HG02870 (cell line): ENCODE measurements at regions not wholly inside any gene's neighbourhood (a gene's known extent, or its start where the extent isn't known, plus 50 kb on each side); places are given as distances from the start of the nearest gene placed in this dataset.
A peak's percentile ranks its signal among the peaks of the same experiment; 100 is the strongest.
"Not testable (repeated sequence)": the region's sequence is repeated elsewhere in the genome, so short reads cannot be mapped to it uniquely, and the experiment has no call there.

Experiments
- ATAC-seq: cut with Tn5 transposase; IDR thresholded peaks from one replicate; pipeline ENCODE4 v1.9.1; 2021; ENCODE audit warnings: mild to moderate bottlenecking, moderate library complexity; ENCODE audit not compliant: unreplicated experiment

- no peak for ATAC-seq
These were observed 447.9 kb upstream of the TECRL start for GRCh38 chr4:64857198-64857597.

GRCh38 chr4:64846417-64846816 lies 437.2 kb upstream of the TECRL start:
- no peak for ATAC-seq

- ATAC-seq = no peak
These were observed 420.5 kb upstream of the TECRL start for GRCh38 chr4:64829749-64830148.

GRCh38 chr4:64824591-64824990 lies 415.3 kb upstream of the TECRL start:
- ATAC-seq = no peak

DNA sequence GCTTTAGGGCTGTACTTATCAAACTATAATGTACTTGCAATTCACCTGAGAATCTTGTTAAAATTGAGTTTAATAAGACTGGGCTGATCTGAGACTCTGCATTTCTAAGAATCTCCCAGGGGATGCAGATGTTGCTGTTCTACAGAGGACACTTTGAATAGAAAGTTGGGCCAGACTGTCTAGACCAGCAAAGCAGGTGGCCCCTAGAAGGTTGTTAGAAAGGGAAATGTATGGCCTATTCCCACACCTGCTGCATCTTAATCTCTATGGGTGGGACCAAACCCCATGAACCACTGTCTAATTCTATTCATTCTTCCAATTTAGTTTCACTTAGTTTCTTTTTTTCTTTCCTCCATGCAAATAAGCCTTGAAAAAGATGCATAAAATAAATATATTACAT lies 413.2 kb upstream of the TECRL start:
- ATAC-seq = no peak

DNA sequence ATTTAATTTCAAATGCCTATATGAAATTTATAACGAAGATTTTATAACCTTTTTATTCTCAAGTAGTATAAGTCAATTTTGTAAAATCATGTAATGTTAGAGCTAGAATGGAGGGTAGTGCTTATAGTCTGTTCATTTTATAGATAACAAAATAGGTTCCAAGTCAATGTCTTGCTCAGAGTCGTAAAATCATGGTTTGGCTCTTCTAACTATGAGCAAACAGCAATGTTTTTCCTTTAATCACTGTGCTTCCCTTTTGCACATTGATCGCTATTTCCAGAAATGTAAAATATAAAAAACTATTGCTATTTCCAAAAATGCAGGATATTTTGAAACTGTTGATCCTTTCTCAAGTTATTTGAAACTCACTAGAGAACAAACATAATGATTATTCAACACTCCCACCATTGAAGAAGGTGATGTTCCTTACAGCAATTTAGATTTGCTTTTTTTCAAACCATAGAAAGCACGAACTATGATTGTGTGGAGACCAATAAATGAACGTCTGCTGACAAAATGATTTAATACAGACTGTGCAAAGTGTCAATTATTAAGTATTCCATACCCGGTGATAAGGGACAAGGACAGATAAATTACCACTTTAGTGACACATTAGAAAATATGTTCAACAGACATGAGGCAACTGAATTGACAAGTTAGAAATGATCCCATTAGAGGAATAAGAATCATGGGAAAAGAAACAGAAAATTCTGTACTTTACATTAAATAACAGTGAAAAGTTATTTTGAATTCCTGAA lies 412.1 kb upstream of the TECRL start:
- no peak for ATAC-seq

- ATAC-seq = no peak
These were observed 405.4 kb upstream of the TECRL start for GRCh38 chr4:64814616-64815015.

DNA sequence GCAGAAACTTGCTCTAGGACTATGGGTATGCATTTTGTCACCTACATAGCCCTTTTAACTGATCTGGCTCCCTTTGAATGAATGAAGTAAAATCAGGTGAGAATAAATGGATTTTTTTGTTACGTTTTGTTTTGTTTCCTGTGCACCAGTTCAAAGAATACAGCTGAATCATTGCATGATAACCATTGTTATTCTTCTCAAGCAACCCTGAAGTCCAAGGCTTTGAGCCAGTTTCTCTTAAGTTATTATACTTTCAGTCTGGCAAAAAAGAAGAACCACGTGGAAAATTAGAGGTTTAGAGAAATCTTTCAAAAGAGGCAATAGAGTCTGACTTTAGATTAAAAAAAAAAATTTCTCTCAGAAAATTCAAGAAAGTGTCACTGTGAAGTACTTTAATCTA lies 398.6 kb upstream of the TECRL start:
- no peak for ATAC-seq

DNA sequence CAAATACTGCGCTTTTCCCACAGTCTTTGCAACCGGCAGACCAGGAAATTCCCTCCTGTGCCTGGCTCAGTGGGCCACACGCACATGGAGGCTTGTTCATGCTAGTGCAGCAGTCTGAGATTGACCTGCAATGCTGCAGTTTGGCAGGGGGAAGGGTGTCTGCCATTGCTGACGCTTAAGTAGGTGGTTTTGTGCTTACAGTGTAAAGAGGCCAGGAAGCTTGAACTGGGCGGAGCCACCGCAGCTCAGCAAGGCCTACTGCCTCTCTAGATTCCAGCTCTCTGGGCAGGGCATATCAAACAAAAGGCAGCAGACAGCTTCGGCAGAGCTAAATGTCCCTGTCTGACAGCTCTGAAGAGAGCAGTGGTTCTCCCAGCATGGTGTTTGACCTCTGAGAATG lies 390.5 kb upstream of the TECRL start:
- ATAC-seq = no peak

GRCh38 chr4:64798828-64799227 lies 389.6 kb upstream of the TECRL start:
- ATAC-seq = not testable (repeated sequence)

- ATAC-seq = no peak
These were observed 387.3 kb upstream of the TECRL start for GRCh38 chr4:64796581-64796980.

- ATAC-seq = no peak
These were observed 374.9 kb upstream of the TECRL start for GRCh38 chr4:64784125-64784524.

DNA sequence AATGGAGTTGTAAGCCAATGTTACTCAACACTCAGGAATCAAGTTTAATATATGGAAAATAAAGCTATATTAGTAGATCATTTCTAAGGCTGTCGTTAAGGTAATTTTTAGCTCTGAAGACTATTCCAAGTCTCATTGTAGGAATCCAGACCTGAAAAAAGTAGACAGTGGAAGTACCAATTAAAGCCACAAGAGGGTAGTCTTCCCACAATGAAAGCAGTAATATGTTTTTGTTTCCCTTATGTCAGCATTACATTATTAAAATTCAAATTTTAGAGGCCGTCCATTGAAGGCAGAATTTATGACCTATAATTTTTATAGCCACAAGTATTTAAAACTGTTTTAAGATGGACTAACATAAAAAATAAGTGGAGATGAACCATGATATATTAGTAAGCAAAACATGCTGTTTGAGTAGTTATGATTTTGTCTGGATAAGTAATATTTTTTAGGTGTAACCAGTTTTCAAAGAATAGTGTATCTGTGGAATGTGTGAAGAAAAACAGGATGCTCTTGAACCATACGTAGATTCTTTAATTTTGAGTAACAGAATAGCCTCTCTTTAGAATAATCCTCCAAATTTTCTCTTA lies 372.6 kb upstream of the TECRL start:
- peak; percentile 72 for ATAC-seq

- no peak for ATAC-seq
These were observed 371.4 kb upstream of the TECRL start for GRCh38 chr4:64780664-64781063.

DNA sequence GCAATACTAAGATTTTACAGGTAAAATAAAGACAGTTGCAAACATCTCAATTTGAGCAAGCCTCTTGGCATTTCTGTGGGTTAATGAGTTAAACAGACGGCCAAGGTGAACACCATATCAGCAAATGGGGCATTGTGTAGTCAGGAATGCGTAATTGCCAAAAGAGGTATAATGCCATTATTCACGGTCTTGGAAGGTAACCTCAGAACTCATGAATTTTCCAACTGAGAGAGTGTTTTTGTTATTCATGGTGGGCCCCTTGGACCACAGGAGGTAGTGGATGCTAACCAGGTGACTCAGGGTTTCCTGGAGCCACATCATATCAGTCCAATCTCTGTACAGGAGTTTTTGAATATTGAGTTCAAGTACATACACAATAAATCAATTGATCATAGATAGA lies 368.0 kb upstream of the TECRL start:
- no peak for ATAC-seq

DNA sequence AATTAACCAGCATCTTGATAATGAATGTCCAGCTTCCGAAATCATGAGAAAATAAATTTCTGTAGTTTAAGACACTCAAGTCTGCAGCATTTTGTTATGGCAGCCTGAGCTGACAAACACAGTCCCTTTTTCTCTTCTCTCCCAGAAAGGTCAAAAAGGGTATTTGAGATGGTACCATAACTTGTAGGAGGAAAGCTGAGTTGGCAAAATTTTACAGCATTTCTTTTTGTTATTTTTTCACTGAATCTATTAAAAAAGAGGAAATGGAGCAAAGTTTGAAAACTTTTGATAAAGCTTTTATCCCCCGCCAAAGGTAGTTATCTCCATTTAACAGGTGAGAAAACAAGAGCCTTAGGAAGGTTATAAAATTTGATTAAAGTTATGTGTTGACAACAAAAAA lies 367.6 kb upstream of the TECRL start:
- no peak for ATAC-seq

DNA sequence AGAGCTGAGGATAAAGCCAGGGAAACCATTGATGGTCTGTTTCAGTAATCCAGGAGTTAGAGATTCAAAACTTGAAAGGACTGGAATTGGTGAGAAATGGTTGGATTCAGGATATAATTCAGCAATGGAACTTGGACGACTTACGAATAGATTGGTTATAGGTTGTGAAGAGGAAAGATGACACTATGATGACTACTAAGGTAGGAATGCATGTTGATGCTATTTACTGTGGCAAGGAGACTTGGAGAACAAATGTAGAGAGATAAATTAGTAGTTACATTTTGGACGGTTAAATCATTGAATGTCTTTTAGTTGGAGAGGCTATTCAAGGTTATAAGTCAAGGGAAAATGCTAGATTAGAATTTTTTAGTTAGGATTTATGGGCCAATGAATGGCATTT lies 365.4 kb upstream of the TECRL start:
- no peak for ATAC-seq

- ATAC-seq = no peak
These were observed 361.9 kb upstream of the TECRL start for GRCh38 chr4:64771149-64771548.

DNA sequence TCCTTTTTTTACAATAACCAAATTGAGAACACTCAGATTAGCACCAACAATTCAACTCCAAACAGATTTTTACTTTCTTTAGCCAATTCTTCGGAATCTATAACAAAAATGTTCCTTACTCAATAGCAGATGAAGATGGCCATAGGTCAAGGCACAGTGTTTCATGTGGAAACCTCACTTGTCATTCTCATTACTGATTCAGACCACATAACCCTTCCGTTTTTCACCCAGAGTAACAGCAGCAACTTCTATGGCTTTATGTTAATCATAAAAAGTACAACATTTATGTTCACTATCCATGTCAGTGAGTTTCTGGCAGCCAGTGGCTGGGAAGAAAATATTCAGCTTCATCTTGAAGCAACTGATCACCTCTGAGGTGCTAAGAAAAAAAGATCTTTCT lies 358.3 kb upstream of the TECRL start:
- no peak for ATAC-seq

- no peak for ATAC-seq
These were observed 357.3 kb upstream of the TECRL start for GRCh38 chr4:64766565-64766964.

- ATAC-seq = no peak
These were observed 346.8 kb upstream of the TECRL start for GRCh38 chr4:64756016-64756415.

DNA sequence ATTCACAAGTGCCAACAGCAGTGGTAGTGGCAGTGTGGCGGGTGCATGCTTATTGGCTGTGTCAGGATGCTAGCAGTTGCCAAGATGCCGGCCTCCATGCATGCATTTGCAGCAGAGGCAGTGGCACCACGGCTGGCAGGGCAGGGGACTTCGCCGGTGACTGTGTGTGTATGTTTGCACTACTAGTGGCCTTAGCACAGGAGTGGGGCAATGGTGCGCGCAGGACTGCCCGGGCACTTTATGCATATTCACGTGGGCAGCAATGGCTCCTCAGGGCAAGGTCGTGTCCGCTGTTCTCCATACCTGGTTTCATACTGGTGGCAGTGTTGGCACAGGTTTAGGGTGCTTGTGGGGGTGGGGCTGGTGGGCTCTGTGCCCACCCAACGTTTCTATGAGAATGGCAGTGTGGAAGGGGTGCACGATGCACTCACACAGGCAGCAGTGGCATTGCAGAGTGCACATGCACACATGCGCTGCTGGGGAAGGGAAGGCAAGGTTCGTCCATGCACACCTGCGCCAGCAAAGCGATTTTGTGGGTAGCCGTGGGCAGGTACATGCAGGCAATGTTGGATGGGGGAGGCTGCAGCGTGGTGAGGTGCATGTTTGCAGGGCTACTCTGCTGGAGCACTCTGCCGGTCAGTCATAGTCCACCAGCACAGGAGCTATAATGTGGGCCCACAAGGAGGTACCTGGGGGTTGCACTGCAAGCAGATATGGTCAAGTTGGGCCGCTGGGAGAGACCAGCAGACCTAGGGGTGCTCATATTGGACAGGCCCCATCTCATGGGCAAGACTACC lies 338.9 kb upstream of the TECRL start:
- ATAC-seq = no peak
